Ovary (tissue), 3 donors: ENCODE measurements at regions not wholly inside any gene's neighbourhood (a gene's known extent, or its start where the extent isn't known, plus 50 kb on each side); places are given as distances from the start of the nearest gene placed in this dataset.

Experiments
- CTCF ChIP-seq, 3 donors: fragments of 450-650 bp in 2 of 3; fragments of 200-600 bp in 1 of 3; IDR thresholded peaks; one replicate each; pipeline versions ENCODE4 v1.5.1 to v1.8.0; 2016 to 2022; ENCODE audit warnings: antibody characterized with exemption in 3 of 3, mild to moderate bottlenecking in 1 of 3
- EP300 ChIP-seq: sonication (generic); formaldehyde crosslinking; IDR thresholded peaks from one replicate; pipeline ENCODE4 v1.6.1; 2017; ENCODE audit warnings: antibody characterized with exemption
- POLR2A ChIP-seq: fragments of 450-650 bp; IDR thresholded peaks from one replicate; pipeline ENCODE4 v1.6.1; 2017; ENCODE audit warnings: antibody characterized with exemption, mild to moderate bottlenecking, moderate library complexity
- donor health status: DM: no; HTN: no; CAD: no.

GRCh38 chr4:135225551-135225950 lies 1024.0 kb upstream of the PABPC4L start:
- TF ChIP-seq CTCF (IDR thresholded peaks at IDR 0.05) (no peak), POLR2A (no peak), EP300 (no peak)
